GM13976 (cell line): ENCODE measurements at regions not wholly inside any gene's neighbourhood (a gene's known extent, or its start where the extent isn't known, plus 50 kb on each side); places are given as distances from the start of the nearest gene placed in this dataset.
"Not testable (repeated sequence)": the region's sequence is repeated elsewhere in the genome, so short reads cannot be mapped to it uniquely, and the experiment has no call there.

Experiments used
- DNase-seq: peaks from one replicate; pipeline ENCODE4 v3.0.0; 2012; ENCODE audit warnings: low spot score
- CTCF ChIP-seq: IDR thresholded peaks from 2 replicates; pipeline ENCODE4 v1.5.1; 2012; ENCODE audit warnings: borderline replicate concordance, mild to moderate bottlenecking; ENCODE audit not compliant: insufficient read depth; ENCODE audit errors: extremely low read depth, missing control alignments, control extremely low read depth
- in situ Hi-C: fragments of 300-500 bp; cut with MboI; formaldehyde crosslinking; loops from one replicate; pipeline ENCODE4 v1.12.0; 2022; ENCODE audit warnings: low sequenced_read_pairs, mixed read lengths, inconsistent platforms; ENCODE audit not compliant: unreplicated experiment

- in situ Hi-C loops: no loop called here
- TF ChIP-seq CTCF: no peak
- no peak for DNase-seq
Measured at GRCh38 chr14:34051966-34052657, 101.2 kb upstream of the EGLN3 start.

GRCh38 chr14:34050606-34051005 lies 99.7 kb upstream of the EGLN3 start:
- TF ChIP-seq CTCF: no peak
- in situ Hi-C loops: no loop called here
- no peak for DNase-seq

- TF ChIP-seq CTCF: no peak
- no peak for DNase-seq
- in situ Hi-C loops: no loop called here
Measured at GRCh38 chr14:34049790-34050189, 98.9 kb upstream of the EGLN3 start.

GRCh38 chr14:34049187-34049586 lies 98.3 kb upstream of the EGLN3 start:
- in situ Hi-C loops, DNase-seq: not testable (repeated sequence)

GRCh38 chr14:34046799-34047520 lies 96.1 kb upstream of the EGLN3 start:
- in situ Hi-C loops: no loop called here
- no peak for DNase-seq
- TF ChIP-seq CTCF: no peak

- in situ Hi-C loops: no loop called here
- TF ChIP-seq CTCF: no peak
- no peak for DNase-seq
Measured at GRCh38 chr14:34044666-34045306, 93.9 kb upstream of the EGLN3 start.

GRCh38 chr14:34044373-34044637 lies 93.4 kb upstream of the EGLN3 start:
- in situ Hi-C loops: no loop called here
- TF ChIP-seq CTCF: no peak
- DNase-seq: no peak
